Glomerular visceral epithelial cell (primary cell): ENCODE measurements at regions not wholly inside any gene's neighbourhood (a gene's known extent, or its start where the extent isn't known, plus 50 kb on each side); places are given as distances from the start of the nearest gene placed in this dataset.
A peak's percentile ranks its signal among the peaks of the same experiment; 100 is the strongest.
"Not testable (repeated sequence)": the region's sequence is repeated elsewhere in the genome, so short reads cannot be mapped to it uniquely, and the experiment has no call there.

Experiments
- DNase-seq: peaks from one replicate; pipeline ENCODE4 v3.0.0-alpha.2; 2016; ENCODE audit errors: extremely low spot score

GRCh38 chr2:34828481-34828880 lies 1229.4 kb upstream of the FAM98A start:
- no peak for DNase-seq

GRCh38 chr2:34827398-34827797 lies 1228.3 kb upstream of the FAM98A start:
- DNase-seq: no peak

DNA sequence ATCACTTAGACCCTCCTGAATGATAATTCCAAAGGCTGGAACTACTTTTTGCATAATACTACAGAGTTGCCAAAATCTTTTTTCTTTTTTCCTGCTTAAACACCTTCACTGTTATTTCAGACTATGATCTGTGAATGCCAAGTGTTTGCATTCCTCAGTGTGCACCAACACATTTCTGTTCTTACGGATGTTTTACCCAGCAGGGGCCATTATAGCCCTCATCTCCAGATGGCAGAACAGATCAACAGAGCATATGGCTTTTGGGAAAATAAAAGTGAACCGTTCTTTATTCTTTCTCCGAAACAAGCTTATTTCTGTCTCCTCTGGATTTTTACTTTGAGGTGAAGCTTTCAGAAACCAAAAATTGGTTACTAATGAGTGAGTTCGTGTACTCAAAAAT lies 1226.6 kb upstream of the FAM98A start:
- no peak for DNase-seq

DNA sequence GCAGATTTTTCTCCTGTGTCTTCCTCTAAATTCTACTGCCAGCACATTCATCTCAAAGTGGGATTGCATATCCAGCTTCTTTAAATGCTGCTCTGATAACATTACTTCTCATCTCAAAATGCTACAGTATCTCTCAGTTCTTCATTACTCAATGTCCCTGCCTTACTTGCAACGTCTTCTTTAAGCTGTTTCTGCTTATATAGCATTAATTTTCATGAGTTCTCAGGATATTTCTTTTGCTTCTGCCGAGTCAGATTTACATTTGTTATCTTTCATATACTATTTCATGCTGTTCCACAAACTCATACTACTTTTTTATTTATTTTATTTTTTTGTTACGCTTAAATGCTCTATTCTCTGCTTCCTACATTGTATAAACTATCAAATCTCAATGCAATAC lies 1223.5 kb upstream of the FAM98A start:
- no peak for DNase-seq

- no peak for DNase-seq
Observed at GRCh38 chr2:34815052-34815741, 1216.1 kb upstream of the FAM98A start.

- DNase-seq: no peak
Observed at GRCh38 chr2:34810456-34810855, 1211.4 kb upstream of the FAM98A start.

- DNase-seq: no peak
Observed at GRCh38 chr2:34808426-34808825, 1209.3 kb upstream of the FAM98A start.

DNA sequence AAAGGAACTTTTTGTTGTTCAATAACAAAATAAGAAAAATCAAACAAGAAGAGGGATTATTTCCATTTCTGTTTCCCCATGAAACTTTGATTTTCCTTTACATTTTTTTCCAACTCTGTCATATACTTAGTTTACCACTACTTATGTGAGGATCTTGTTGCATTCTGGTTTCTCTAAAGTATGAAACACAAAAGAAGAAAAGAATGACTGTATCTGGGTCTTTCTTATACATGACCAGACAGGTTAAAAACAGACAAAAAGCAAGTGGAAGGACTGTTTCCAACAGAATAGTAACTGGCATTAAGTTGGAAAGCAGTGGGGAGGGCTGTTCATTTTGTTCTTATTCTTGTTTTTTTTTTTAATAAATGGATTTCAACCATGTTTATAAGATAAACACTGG lies 1207.8 kb upstream of the FAM98A start:
- DNase-seq: no peak

- DNase-seq: peak; percentile 0
Observed at GRCh38 chr2:34806396-34806795, 1207.3 kb upstream of the FAM98A start.

GRCh38 chr2:34799556-34799955 lies 1200.5 kb upstream of the FAM98A start:
- no peak for DNase-seq

DNA sequence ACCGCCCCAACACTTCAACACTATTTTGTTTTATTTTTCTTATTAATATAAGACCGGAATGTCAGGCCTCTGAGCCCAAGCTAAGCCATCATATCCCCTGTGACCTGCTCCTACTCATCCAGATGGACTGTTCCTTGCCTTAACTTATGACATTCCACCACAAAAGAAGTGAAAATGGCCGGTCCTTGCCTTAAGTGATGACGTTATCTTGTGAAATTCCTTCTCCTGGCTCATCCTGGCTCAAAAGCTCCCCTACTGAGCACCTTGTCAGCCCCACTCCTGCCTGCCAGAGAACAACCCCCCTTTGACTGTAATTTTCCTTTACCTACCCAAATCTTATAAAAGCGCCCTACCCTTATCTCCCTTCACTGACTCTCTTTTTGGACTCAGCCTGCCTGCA lies 1196.5 kb upstream of the FAM98A start:
- not testable (repeated sequence) for DNase-seq

DNA sequence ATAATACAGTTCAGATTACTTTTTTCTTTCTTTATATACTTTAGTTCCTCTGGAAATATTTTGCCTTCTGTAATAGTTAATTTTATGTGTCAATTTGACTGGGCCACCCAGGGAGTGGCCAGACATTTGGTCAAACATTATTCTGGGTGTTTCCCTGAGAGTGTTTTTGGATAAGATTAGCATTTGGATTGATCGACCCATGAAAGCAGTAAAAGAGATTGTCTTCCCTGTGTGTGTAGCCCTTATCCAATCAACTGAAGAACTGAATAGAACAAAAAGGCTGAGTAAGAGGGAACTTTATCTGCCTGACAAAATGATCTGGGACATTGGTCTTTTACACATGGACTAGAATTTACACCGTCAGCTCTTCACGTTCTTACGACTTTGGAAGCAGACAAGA lies 1190.1 kb upstream of the FAM98A start:
- DNase-seq: no peak

DNA sequence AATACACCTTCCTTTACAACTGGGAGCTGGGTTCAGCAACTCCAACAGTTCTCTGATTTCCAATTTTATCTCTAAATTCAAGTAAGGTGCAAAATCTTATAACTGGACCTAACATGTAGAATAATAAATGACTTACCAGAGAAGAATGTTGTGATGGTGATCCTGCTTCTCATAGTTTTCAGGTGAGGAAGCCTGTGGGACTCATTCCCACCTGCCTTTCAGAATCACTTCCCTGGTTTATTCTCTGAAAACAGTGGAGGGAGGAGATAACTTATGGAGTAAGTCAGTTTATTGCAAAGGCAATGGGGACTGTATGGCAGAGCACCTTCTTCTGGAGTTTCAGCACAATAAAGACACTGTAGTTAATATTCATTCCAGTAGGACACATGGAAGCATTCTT lies 1188.2 kb upstream of the FAM98A start:
- no peak for DNase-seq

DNA sequence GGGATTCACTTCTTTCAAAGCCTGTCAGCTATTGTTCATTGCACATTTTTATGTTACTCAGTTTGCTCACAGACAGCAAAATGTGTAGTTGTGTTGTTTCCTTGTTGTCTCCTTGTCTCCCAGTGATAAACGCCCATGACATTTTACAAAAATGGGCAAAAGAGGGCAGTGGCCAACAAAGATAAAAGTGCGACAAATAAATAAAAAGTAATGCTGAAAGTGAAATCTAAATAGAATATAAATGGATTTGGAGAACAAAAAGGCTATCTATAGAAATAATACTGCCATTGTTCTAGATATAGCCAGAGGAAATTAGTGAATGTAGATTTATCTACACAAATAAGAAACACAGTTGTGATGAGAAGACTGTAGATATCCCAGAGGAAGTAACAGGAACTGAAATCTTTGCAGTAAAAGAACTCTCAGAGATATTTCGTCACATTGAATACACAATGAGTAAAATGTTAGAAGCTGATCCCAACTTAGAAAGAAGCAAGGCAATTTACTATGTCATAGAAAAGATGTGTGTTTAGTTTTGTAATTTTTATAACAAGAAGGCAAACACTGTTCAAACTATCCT lies 1186.2 kb upstream of the FAM98A start:
- no peak for DNase-seq

- no peak for DNase-seq
Observed at GRCh38 chr2:34784701-34785100, 1185.6 kb upstream of the FAM98A start.

DNA sequence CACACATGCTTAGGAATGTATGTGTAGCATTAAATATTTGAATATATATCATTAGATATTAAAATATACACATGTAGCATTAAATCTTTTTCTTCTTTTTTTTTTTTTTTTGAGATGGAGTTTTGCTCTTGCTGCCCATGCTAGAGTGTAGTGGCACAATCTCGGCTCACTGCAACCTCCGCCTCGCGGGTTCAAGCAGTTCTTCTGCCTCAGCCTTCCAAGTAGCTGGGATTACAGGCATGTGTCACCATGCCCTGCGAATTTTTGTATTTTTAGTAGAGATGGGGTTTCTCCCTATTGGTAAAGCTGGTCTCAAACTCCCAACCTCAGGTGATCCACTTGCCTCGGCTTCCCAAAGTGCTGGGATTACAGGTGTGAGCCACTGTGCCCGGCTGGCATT lies 1151.6 kb upstream of the FAM98A start:
- not testable (repeated sequence) for DNase-seq

DNA sequence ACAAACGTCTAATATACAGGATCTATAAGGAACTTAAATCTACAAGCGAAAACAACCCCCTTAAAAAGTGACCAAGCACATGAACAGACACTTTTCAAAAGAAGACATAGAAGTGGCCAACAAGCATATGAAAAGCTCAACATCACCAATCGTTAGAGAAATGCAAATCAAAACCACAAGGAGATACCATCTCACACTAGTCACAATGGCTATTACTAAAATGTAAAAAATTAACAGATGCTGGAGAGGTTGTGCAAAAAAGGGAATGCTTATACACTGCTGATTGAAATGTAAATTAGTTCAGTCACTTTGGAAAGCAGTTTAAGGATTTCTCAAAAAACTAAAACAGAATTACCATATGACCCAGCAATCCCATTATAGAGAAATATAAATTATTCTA lies 1148.5 kb upstream of the FAM98A start:
- peak; percentile 17 for DNase-seq

- DNase-seq: no peak
Observed at GRCh38 chr2:34738691-34739090, 1139.6 kb upstream of the FAM98A start.

- no peak for DNase-seq
Observed at GRCh38 chr2:34737146-34737545, 1138.0 kb upstream of the FAM98A start.

- DNase-seq: no peak
Observed at GRCh38 chr2:34736482-34736881, 1137.4 kb upstream of the FAM98A start.

DNA sequence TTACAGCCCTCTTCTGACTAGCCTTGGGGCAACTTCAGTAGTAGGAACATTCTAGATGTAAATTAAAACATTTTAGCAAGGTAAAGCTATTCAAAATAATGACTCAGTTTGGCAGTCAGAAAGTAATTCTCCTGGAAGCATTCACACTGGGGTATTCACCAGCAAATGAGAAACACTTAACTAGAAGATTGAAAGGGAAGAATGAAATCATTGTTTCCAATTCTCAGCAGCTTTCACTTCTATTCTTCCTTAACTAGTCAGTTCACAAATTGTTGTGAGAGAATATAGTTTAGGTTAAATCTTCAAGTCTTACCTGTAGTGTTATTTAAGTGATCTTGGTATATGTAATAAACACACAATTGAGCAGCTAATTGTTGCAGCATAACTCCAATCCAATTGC lies 1135.6 kb upstream of the FAM98A start:
- DNase-seq: no peak

DNA sequence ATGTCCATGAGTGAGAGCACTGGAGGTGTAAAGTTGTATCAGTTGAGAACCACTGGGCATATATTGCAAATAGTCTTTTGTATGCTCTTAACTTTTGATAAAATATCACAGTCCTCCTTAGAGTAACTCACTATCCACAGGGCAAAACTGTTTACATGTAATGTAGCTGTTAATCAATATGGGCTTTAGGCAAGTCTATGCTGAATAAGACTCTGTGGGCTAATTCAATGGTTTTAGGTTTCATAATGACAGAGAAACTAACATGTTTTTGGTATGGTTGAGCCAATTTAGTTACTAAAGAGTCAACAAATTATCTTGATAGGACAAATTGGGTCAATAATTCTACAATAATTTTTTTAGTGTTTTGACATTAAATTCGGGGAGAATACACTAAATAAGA lies 1134.9 kb upstream of the FAM98A start:
- DNase-seq: no peak

GRCh38 chr2:34731292-34731691 lies 1132.2 kb upstream of the FAM98A start:
- DNase-seq: no peak

- DNase-seq: no peak
Observed at GRCh38 chr2:34729845-34730244, 1130.7 kb upstream of the FAM98A start.
